Mucosa of descending colon (tissue), 3 donors: ENCODE measurements at regions not wholly inside any gene's neighbourhood (a gene's known extent, or its start where the extent isn't known, plus 50 kb on each side); places are given as distances from the start of the nearest gene placed in this dataset.

Experiments used
- ATAC-seq: fragments of 200-7000 bp; cut with Tn5 transposase; one replicate; pipeline ENCODE4 v1.9.1; 2020; ENCODE audit warnings: mild to moderate bottlenecking, moderate library complexity
- DNase-seq, 3 donors: peaks; one replicate each; pipeline ENCODE4 v3.0.0-alpha.2; 2020
- H3K36me3 ChIP-seq: fragments of 200-600 bp; one replicate; pipeline ENCODE4 v1.8.0; 2021; ENCODE audit warnings: low read depth, mild to moderate bottlenecking
- H3K4me1 ChIP-seq: fragments of 200-600 bp; one replicate; pipeline ENCODE4 v1.8.0; 2021; ENCODE audit warnings: low read depth, mild to moderate bottlenecking
- H3K4me3 ChIP-seq: fragments of 200-600 bp; one replicate; pipeline ENCODE4 v1.8.0; 2021; ENCODE audit warnings: mild to moderate bottlenecking
- H3K9me3 ChIP-seq: fragments of 200-600 bp; one replicate; pipeline ENCODE4 v1.8.0; 2021; ENCODE audit warnings: mild to moderate bottlenecking
- intact Hi-C, 2 donors: fragments of 100-400 bp; cut with DNase I in 1 of 2; cut with micrococcal nuclease in 1 of 2; formaldehyde crosslinking; loops; one replicate each; pipeline versions ENCODE4 v1.11.0 to v1.11.1; 2022; cut with DNase I, micrococcal nuclease
- TF ChIP-seq, protein P1 (sequence below): fragments of 200-600 bp; IDR thresholded peaks from one replicate; pipeline ENCODE4 v1.8.0; 2022; ENCODE audit warnings: antibody characterized with exemption, mild to moderate bottlenecking
- donor health status: DM: no; HTN: no; CAD: no; lungs with moderate emphysema.
- donor health status: DM: no; HTN: no; CAD: no.
- donor health status: DM: no; HTN: yes; CAD: no.

DNA sequence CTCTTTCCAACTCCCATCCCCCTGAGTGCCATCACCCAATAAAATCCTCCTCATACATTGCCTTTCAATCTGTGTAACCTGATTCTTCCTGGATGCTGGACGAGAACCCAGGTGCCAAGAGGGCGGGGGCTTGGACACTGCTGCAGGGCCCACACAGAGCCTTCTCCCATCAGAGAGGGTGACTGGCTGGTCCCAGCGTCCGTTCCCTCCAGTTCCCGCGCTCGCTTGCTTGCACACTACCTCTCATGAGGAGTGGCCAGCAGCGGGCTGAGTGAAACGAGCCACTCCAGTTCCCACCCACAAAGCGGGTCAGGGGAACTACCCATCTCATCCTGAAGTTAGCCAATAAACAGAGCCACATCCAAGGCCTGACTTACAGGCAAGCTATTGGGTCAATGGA lies 602.6 kb upstream of the ADAMTS16 start:
- H3K9me3 ChIP-seq, result peaks cover 36% of the 10 kb centered on the region
- DNase-seq, result no peak
- TF ChIP-seq, protein P1, sequence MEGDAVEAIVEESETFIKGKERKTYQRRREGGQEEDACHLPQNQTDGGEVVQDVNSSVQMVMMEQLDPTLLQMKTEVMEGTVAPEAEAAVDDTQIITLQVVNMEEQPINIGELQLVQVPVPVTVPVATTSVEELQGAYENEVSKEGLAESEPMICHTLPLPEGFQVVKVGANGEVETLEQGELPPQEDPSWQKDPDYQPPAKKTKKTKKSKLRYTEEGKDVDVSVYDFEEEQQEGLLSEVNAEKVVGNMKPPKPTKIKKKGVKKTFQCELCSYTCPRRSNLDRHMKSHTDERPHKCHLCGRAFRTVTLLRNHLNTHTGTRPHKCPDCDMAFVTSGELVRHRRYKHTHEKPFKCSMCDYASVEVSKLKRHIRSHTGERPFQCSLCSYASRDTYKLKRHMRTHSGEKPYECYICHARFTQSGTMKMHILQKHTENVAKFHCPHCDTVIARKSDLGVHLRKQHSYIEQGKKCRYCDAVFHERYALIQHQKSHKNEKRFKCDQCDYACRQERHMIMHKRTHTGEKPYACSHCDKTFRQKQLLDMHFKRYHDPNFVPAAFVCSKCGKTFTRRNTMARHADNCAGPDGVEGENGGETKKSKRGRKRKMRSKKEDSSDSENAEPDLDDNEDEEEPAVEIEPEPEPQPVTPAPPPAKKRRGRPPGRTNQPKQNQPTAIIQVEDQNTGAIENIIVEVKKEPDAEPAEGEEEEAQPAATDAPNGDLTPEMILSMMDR, result no peak
- H3K36me3 ChIP-seq, result no peaks in the 10 kb centered on the region
- no peak overlapping the region for H3K4me3 ChIP-seq
- no peak for ATAC-seq
- no peaks in the 10 kb centered on the region for H3K4me1 ChIP-seq
- intact Hi-C loops, result no loop called here

DNA sequence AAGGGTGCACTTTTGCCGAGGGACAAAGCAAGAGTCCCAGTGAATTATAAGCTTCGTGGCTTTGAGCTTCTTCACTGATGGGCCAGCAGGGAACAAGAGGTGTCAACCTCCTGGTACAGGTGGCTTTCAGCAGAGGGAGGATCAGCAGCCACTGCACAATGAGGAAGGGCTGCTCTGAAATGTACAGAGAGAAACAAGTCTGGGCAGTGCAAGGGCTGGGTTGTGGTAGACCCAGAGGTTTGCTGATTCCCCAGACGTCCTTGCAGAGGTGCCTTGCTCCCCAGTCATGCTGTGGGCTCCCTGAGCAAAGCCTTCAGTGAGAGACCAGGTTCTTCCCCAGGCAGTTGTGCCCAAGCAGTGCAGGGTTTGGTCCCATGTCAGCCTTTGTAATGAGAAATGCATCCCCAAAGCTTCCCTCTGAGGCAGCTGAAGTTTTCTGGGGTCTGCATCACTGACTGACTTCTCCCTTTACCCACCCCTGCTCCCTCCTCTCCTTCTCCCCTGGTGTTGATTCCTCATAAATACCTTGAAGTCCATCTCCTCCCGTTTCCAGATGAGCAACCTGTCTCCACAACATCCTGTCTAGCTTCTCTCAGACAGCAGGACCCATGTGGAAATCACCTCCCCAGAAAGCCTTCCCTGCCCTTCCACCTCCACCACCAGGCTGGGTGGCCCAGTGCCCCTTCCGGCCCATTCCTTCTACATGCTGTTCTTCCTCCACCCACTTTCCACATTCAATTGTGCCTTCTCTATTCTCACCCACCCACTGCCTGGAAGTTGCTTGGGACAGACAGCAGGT lies 599.6 kb upstream of the ADAMTS16 start:
- Histone ChIP-seq H3K4me1 (no peaks in the 10 kb centered on the region), H3K9me3 (peaks cover 29% of the 10 kb centered on the region), H3K36me3 (no peaks in the 10 kb centered on the region), H3K4me3 (no peak overlapping the region)
- no peak for DNase-seq
- intact Hi-C loops, result no loop called here
- TF ChIP-seq, protein P1, result no peak
- ATAC-seq, result no peak

DNA sequence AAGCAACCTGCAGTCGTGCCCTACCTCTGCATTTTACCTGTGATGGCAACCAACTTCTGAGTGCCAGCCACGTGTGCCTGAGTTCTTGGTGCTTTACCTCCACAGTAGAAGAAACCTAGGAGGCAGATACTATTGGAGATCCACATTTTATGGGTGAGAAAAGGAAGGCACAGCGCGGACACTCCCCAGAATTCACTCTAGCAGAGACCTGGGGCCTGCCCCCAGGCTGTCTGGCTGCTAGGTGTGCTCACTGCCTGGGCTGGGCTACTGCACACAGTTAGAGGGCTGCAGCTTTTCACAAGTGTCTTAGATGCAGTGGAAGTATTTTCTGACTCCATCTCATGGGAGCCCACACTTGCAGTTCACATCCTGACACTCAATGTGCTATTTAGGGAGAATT lies 598.8 kb upstream of the ADAMTS16 start:
- no peaks in the 10 kb centered on the region for H3K4me1 ChIP-seq
- no peak for DNase-seq
- no peak overlapping the region for H3K4me3 ChIP-seq
- H3K36me3 ChIP-seq, result no peaks in the 10 kb centered on the region
- intact Hi-C loops, result no loop called here
- peaks cover 23% of the 10 kb centered on the region for H3K9me3 ChIP-seq
- TF ChIP-seq, protein P1, result no peak
- ATAC-seq, result no peak

DNA sequence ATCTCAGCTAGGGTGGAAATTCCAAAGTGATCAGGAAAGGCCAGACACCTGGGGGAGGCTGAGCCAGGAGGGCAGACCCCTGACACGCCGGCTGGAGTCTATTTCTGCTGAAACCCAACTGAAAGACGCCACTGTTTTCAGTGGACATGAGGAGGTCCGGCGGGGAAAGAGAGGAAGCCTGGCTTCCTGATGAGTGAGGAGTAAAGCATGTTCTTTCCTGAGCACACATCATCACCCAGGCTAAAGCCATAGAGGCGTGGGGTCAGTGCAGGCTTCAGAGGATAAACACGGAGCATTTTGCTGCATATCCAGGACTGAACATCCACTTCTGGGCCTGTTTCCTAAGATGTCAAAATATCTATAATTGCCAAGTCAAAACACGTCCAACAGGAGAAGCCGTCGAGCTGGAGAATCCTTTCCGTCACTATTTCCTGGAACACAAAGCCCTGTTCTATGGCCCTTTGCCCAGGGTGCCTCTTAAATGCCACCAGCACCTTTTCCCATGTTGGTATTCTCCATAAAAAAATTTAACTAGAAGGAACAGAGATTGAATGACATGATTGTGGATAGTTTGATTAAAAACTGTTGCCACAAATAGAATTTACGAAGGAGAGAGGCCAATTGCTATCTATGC lies 597.9 kb upstream of the ADAMTS16 start:
- no peaks in the 10 kb centered on the region for H3K4me1 ChIP-seq
- no peak for DNase-seq
- ATAC-seq, result no peak
- TF ChIP-seq, protein P1, result no peak
- no peaks in the 10 kb centered on the region for H3K36me3 ChIP-seq
- H3K9me3 ChIP-seq, result peaks cover 18% of the 10 kb centered on the region
- intact Hi-C loops, result no loop called here
- no peak overlapping the region for H3K4me3 ChIP-seq

DNA sequence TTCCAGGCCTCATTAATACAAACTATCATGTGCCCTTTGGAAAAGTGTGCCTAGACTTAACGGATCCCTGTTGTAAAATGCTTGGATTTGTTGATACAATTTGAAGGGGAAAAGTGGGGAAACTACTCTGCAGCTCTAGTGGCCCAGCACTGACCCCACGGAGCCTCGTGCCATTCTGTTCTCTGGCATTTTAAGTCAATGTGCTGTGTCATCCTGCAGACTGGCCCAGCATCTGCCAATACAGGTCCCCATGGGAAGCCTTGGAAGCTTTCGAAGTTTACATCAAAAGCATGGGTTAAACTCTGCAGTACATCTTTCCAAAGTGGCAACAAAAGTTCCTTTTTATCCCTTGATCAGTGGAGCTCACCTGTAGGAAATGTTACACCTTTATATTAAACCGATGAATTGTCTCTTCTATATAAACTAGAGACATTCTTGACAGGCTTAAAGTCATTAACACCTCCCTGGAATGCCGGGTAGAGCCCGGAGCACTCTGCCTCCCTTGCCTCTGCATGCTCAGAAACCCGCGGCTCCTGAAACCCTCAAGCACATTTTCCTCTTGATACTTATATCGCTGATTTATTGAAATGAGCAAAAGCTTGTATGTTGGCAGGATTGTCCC lies 596.0 kb upstream of the ADAMTS16 start:
- TF ChIP-seq, protein P1, result no peak
- Histone ChIP-seq H3K4me1 (no peaks in the 10 kb centered on the region), H3K36me3 (no peaks in the 10 kb centered on the region), H3K9me3 (peaks cover 16% of the 10 kb centered on the region), H3K4me3 (no peak overlapping the region)
- intact Hi-C loops, result no loop called here
- no peak for ATAC-seq
- no peak for DNase-seq
